K562 (cell line): ENCODE measurements at regions not wholly inside any gene's neighbourhood (a gene's known extent, or its start where the extent isn't known, plus 50 kb on each side); places are given as distances from the start of the nearest gene placed in this dataset.

Experiments
- ATAC-seq: fragments of 200-7000 bp; cut with Tn5 transposase; 3 replicates; pipeline ENCODE4 v1.9.1; 2020; ENCODE audit warnings: moderate library complexity
- BruUV-seq: library from RNA; stranded (reverse); fragments of 400-500 nt; replicated peaks from 2 replicates; lab custom pipeline; 2021; lab: Mats Ljungman, UMichigan
- CTCF ChIA-PET: fragments of 300-600 bp; formaldehyde crosslinking; extraction: SDS; loops from one replicate; lab custom pipeline; 2021; ENCODE audit warnings: low intra/inter-chr PET ratio; lab: Yijun Ruan, JAX
- POLR2A ChIA-PET: fragments of 300-600, 350-650 bp; sonication (Branson Sonifier 250); formaldehyde crosslinking; extraction: SDS; loops from one replicate; lab custom pipeline; 2021; ENCODE audit warnings: antibody characterized with exemption, inconsistent platforms; lab: Yijun Ruan, JAX
- DNase-seq, 4 experiments: peaks; one replicate each; pipeline versions ENCODE4 v3.0.0 to v3.0.0-alpha.2; 2011 to 2018; ENCODE audit warnings: low spot score in 3 of 4, mixed read lengths in 3 of 4; ENCODE audit errors: extremely low read depth in 1 of 4
- FAIRE-seq: peaks from 2 replicates; lab custom pipeline; 2011; peaks lifted over from hg19 to GRCh38; lab: Jason Lieb, UNC
- H2AFZ ChIP-seq: 2 replicates; pipeline ENCODE4 v1.6.0; 2011; ENCODE audit warnings: low read depth, low read length, control low read depth, inconsistent platforms
- H3K27ac ChIP-seq: fragments of 200-600 bp; 3 replicates; pipeline ENCODE4 v1.8.0; 2011; ENCODE audit warnings: low read depth, mild to moderate bottlenecking, control low read depth, inconsistent platforms, low read length, moderate library complexity, mixed read lengths; ENCODE audit errors: extremely low read depth
- H3K27me3 ChIP-seq, 2 experiments: fragments of 300-600 bp in 1 of 2; 2 replicates in 1 of 2; 3 replicates in 1 of 2; pipeline versions ENCODE4 v1.6.0 to v1.8.0; 2011; ENCODE audit warnings: inconsistent platforms in 2 of 2, low read length in 2 of 2, mild to moderate bottlenecking in 1 of 2, mixed read lengths in 1 of 2, moderate library complexity in 1 of 2; ENCODE audit not compliant: control insufficient read depth in 2 of 2, insufficient read depth in 2 of 2
- H3K36me3 ChIP-seq: fragments of 300-600 bp; 3 replicates; pipeline ENCODE4 v1.8.0; 2011; ENCODE audit warnings: mild to moderate bottlenecking, low read length, inconsistent platforms; ENCODE audit not compliant: control insufficient read depth, insufficient read depth
- H3K4me1 ChIP-seq, 2 experiments: fragments of 200-600 bp in 1 of 2; replicated peaks in 1 of 2; 2 replicates in 1 of 2; 3 replicates in 1 of 2; pipeline versions ENCODE4 v1.5.1 to v1.8.0; 2011; ENCODE audit warnings: inconsistent platforms in 2 of 2, low read length in 2 of 2, mild to moderate bottlenecking in 1 of 2, mixed read lengths in 1 of 2, moderate library complexity in 1 of 2; ENCODE audit not compliant: control insufficient read depth in 2 of 2, insufficient read depth in 2 of 2
- H3K4me2 ChIP-seq: 2 replicates; pipeline ENCODE4 v1.6.1; 2011; ENCODE audit warnings: low read length, control low read depth, inconsistent platforms, mixed read lengths; ENCODE audit not compliant: insufficient read depth
- H3K4me3 ChIP-seq: fragments of 200-600 bp; sonication (generic), shearing (Covaris generic); 2 replicates; pipeline ENCODE4 v1.5.1; 2016; ENCODE audit warnings: control low read depth, inconsistent platforms
- H3K79me2 ChIP-seq: fragments of 200-600 bp; 3 replicates; pipeline ENCODE4 v1.8.0; 2011; ENCODE audit warnings: low read length, inconsistent platforms; ENCODE audit not compliant: control insufficient read depth, insufficient read depth
- H3K9ac ChIP-seq, 2 experiments: 2 replicates each; pipeline versions ENCODE4 v1.6.0 to v1.6.1; 2011; ENCODE audit warnings: low read depth in 2 of 2, low read length in 2 of 2, control low read depth in 1 of 2, inconsistent platforms in 1 of 2, mild to moderate bottlenecking in 1 of 2, mixed read lengths in 1 of 2; ENCODE audit not compliant: insufficient read depth in 1 of 2
- H3K9me1 ChIP-seq: one replicate; pipeline ENCODE4 v1.6.0; 2011; ENCODE audit warnings: inconsistent platforms, mild to moderate bottlenecking, low read length, moderate library complexity; ENCODE audit not compliant: control insufficient read depth, insufficient read depth
- H3K9me3 ChIP-seq: replicated peaks from 2 replicates; pipeline ENCODE4 v1.5.1; 2011; ENCODE audit warnings: low read depth, low read length, inconsistent platforms; ENCODE audit not compliant: control insufficient read depth, insufficient read depth
- H4K20me1 ChIP-seq: replicated peaks from 2 replicates; pipeline ENCODE4 v1.6.1; 2011; ENCODE audit warnings: low read length, inconsistent platforms, mixed read lengths; ENCODE audit not compliant: control insufficient read depth, insufficient read depth
- BRF1 ChIP-seq: IDR thresholded peaks from 3 replicates; pipeline ENCODE4 v1.6.1; 2011; ENCODE audit warnings: borderline replicate concordance, mild to moderate bottlenecking; ENCODE audit not compliant: insufficient read length; ENCODE audit errors: extremely low read depth
- C11orf30 ChIP-seq: fragments of 450-650 bp; IDR thresholded peaks from 2 replicates; pipeline ENCODE4 v1.6.1; 2016; ENCODE audit warnings: low read depth, mild to moderate bottlenecking
- CBX5 ChIP-seq: IDR thresholded peaks from 2 replicates; pipeline ENCODE4 v1.6.1; 2014; ENCODE audit warnings: low read depth, borderline replicate concordance
- COPS2 ChIP-seq: fragments of 450-650 bp; conservative IDR thresholded peaks from 2 replicates; pipeline ENCODE4 v1.6.1; 2016; ENCODE audit warnings: mild to moderate bottlenecking, moderate library complexity
- CSDE1 ChIP-seq, 2 experiments: fragments of 450-650 bp; IDR thresholded peaks; 2 replicates each; pipeline ENCODE4 v1.6.1; 2016; ENCODE audit warnings: mild to moderate bottlenecking in 1 of 2
- MAFF ChIP-seq: IDR thresholded peaks from 2 replicates; pipeline ENCODE4 v1.6.1; 2012; ENCODE audit warnings: low read length, improper control_type of control experiment
- MAFG ChIP-seq: fragments of 450-650 bp; conservative IDR thresholded peaks from 2 replicates; pipeline ENCODE4 v1.6.1; 2016; ENCODE audit warnings: missing genetic modification characterization, missing compliant biosample characterization
- MAFK ChIP-seq: IDR thresholded peaks from 2 replicates; pipeline ENCODE4 v1.6.1; 2011; ENCODE audit warnings: low read length, improper control_type of control experiment
- ZNF316 ChIP-seq: fragments of 450-650 bp; IDR thresholded peaks from 2 replicates; pipeline ENCODE4 v1.6.1; 2016
- ZNF699 ChIP-seq: fragments of 250-450 bp; sonication (Bioruptor Pico); IDR thresholded peaks from 2 replicates; pipeline ENCODE4 v1.8.0; 2021; ENCODE audit warnings: mild to moderate bottlenecking, moderate library complexity; ENCODE audit not compliant: insufficient replicate concordance
- WGBS: fragments of 100-300 bp; shearing (Covaris generic); methylation state at CpG from one replicate; pipeline ENCODE4 v1.1.6; 2016; ENCODE audit warnings: low coverage, mixed read lengths; ENCODE audit not compliant: insufficient coverage; ENCODE audit errors: missing lambda C conversion rate; 5-methylcytosine and 5-hydroxymethylcytosine counted together
- in situ Hi-C: fragments of 300-500 bp; cut with MboI; formaldehyde crosslinking; loops from 4 replicates; pipeline ENCODE4 v1.15.0; 2018; ENCODE audit warnings: inconsistent platforms, mixed read lengths
- intact Hi-C: fragments of 100-400 bp; cut with micrococcal nuclease; formaldehyde crosslinking; loops from 2 replicates; pipeline ENCODE4 v1.14.2; 2022
- TF ChIP-seq, protein P1 (sequence below): IDR thresholded peaks from 2 replicates; pipeline ENCODE4 v1.6.1; 2011; ENCODE audit not compliant: insufficient read length; ENCODE audit errors: extremely low read depth
- TF ChIP-seq, protein P2 (sequence below), 2 experiments: fragments of 200-800 bp in 1 of 2; sonication (Bioruptor generic) in 1 of 2; sonication (generic) in 1 of 2; formaldehyde crosslinking in 1 of 2; IDR thresholded peaks in 1 of 2; conservative IDR thresholded peaks in 1 of 2; 2 replicates each; pipeline versions ENCODE4 v1.5.0 to v1.6.1; 2016 to 2020; ENCODE audit warnings: missing compliant biosample characterization in 1 of 2, missing genetic modification characterization in 1 of 2, missing genetic modification reagents in 1 of 2

DNA sequence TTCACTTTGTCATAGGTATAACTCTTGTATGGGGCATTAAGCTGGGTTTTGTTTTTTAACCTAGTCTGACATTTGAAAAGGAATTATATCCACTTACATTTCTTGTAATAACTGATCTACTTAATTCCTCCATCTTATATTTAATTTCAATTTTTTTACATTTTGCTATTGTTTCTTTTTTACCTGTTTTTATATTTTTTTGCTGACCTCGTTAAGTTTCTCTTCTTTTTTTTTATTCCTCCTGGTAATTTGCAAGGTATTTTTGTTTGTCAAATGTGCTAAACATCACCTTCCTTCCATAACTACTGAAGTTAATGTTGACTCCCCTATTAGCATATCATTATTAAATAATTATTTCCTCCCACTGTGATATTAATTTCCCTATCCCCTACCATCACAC is 87.7 kb upstream of the NR2F2 start:
- Histone ChIP-seq H3K9me3 (no peaks in the 10 kb centered on the region), H3K79me2 (no peaks in the 10 kb centered on the region), H3K4me1 (no peaks in the 10 kb centered on the region), H3K9ac (no peak overlapping the region), H3K9me1 (no peaks in the 10 kb centered on the region), H4K20me1 (no peaks in the 10 kb centered on the region)
- BruUV-seq: no TSS peak
- WGBS: 42% methylated on average over 1 of the region's 1 CpG
- intact Hi-C loops: no loop called here
- TF ChIP-seq ZNF316 (peak; percentile 94), MAFG (peak; percentile 42; the same call in 1 of the 2 replicates), ZNF699 (CRISPR knock-in tag) (no peak), BRF1 (no peak), CBX5 (no peak), MAFF (peak; percentile 51), MAFK (peak; percentile 54; the same call in 1 of the 2 replicates), C11orf30 (peak; percentile 83), CSDE1 (IDR thresholded peaks at IDR 0.05) (no peak), COPS2 (no peak)
- TF ChIP-seq, protein P1, sequence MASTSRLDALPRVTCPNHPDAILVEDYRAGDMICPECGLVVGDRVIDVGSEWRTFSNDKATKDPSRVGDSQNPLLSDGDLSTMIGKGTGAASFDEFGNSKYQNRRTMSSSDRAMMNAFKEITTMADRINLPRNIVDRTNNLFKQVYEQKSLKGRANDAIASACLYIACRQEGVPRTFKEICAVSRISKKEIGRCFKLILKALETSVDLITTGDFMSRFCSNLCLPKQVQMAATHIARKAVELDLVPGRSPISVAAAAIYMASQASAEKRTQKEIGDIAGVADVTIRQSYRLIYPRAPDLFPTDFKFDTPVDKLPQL: no peak
- TF ChIP-seq, protein P2, sequence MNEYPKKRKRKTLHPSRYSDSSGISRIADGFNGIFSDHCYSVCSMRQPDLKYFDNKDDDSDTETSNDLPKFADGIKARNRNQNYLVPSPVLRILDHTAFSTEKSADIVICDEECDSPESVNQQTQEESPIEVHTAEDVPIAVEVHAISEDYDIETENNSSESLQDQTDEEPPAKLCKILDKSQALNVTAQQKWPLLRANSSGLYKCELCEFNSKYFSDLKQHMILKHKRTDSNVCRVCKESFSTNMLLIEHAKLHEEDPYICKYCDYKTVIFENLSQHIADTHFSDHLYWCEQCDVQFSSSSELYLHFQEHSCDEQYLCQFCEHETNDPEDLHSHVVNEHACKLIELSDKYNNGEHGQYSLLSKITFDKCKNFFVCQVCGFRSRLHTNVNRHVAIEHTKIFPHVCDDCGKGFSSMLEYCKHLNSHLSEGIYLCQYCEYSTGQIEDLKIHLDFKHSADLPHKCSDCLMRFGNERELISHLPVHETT (CRISPR knock-in tag; conservative IDR thresholded peaks at IDR 0.05 in 1 of 2, IDR thresholded peaks at IDR 0.05 in 1 of 2): no peak
- TF ChIP-seq, all 486 proteins: peak for 5
- no peaks in the 10 kb centered on the region; the same call in 2 of the 3 replicates for H3K36me3 ChIP-seq
- no peaks in the 10 kb centered on the region for H3K27me3 ChIP-seq
- no peak overlapping the region for H3K4me2 ChIP-seq
- POLR2A ChIA-PET: no interaction called here
- FAIRE-seq (no peak), DNase-seq (no peak), ATAC-seq (no peak)
- CTCF ChIA-PET: no interaction called here
- H3K4me3 ChIP-seq: no peak overlapping the region
- in situ Hi-C loops: no loop called here
- no peak overlapping the region for H2AFZ ChIP-seq
- H3K27ac ChIP-seq: no peak overlapping the region
